ENCODE measurements at regions not wholly inside any gene's neighbourhood (a gene's known extent, or its start where the extent isn't known, plus 50 kb on each side); places are given as distances from the start of the nearest gene placed in this dataset.
"Not testable (repeated sequence)": the region's sequence is repeated elsewhere in the genome, so short reads cannot be mapped to it uniquely, and the experiment has no call there.

- not testable (repeated sequence) for TF ChIP-seq POLR2A, EP300 (IDR thresholded peaks at IDR 0.05)
These were observed 94.6 kb downstream of the TMEM121 start for GRCh38 chr14:105620865-105621471.
